Neural cell (in vitro differentiated cells): ENCODE measurements at regions not wholly inside any gene's neighbourhood (a gene's known extent, or its start where the extent isn't known, plus 50 kb on each side); places are given as distances from the start of the nearest gene placed in this dataset.
"Not testable (repeated sequence)": the region's sequence is repeated elsewhere in the genome, so short reads cannot be mapped to it uniquely, and the experiment has no call there.

Source experiments
- MXI1 ChIP-seq: fragments of 450-650 bp; conservative IDR thresholded peaks from 2 replicates; pipeline ENCODE4 v1.6.1; 2014; ENCODE audit warnings: antibody characterized with exemption, mild to moderate bottlenecking; ENCODE audit not compliant: poor library complexity, severe bottlenecking
- SMC3 ChIP-seq: fragments of 450-650 bp; conservative IDR thresholded peaks from 2 replicates; pipeline ENCODE4 v1.6.1; 2014; ENCODE audit warnings: antibody characterized with exemption, mild to moderate bottlenecking, moderate library complexity; ENCODE audit not compliant: poor library complexity
- TF ChIP-seq, protein P1 (sequence below): fragments of 450-650 bp; IDR thresholded peaks from 2 replicates; pipeline ENCODE4 v1.5.1; 2014; ENCODE audit warnings: antibody characterized with exemption, mild to moderate bottlenecking, moderate library complexity; ENCODE audit not compliant: poor library complexity, severe bottlenecking

- TF ChIP-seq, protein P1, sequence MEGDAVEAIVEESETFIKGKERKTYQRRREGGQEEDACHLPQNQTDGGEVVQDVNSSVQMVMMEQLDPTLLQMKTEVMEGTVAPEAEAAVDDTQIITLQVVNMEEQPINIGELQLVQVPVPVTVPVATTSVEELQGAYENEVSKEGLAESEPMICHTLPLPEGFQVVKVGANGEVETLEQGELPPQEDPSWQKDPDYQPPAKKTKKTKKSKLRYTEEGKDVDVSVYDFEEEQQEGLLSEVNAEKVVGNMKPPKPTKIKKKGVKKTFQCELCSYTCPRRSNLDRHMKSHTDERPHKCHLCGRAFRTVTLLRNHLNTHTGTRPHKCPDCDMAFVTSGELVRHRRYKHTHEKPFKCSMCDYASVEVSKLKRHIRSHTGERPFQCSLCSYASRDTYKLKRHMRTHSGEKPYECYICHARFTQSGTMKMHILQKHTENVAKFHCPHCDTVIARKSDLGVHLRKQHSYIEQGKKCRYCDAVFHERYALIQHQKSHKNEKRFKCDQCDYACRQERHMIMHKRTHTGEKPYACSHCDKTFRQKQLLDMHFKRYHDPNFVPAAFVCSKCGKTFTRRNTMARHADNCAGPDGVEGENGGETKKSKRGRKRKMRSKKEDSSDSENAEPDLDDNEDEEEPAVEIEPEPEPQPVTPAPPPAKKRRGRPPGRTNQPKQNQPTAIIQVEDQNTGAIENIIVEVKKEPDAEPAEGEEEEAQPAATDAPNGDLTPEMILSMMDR, result not testable (repeated sequence)
- not testable (repeated sequence) for TF ChIP-seq MXI1, SMC3
Observed at GRCh38 chr21:9006111-9006510, 1515.3 kb upstream of the TPTE start.
